Activated CD4-positive, alpha-beta T cell treated with anti-CD3 and anti-CD28 coated beads, Interleukin-2, amount 10 ng/mL, durations not matched to agents 7 days and 5 days (primary cell): ENCODE measurements at regions not wholly inside any gene's neighbourhood (a gene's known extent, or its start where the extent isn't known, plus 50 kb on each side); places are given as distances from the start of the nearest gene placed in this dataset.

Source experiments
- CTCF ChIA-PET: fragments of 350-600 bp; sonication (Branson Sonifier 250); formaldehyde crosslinking; loops from one replicate; lab custom pipeline; 2021; ENCODE audit warnings: antibody characterized with exemption; lab: Charles Lee
- POLR2A ChIA-PET: fragments of 350-600 bp; sonication (Branson Sonifier 250); formaldehyde crosslinking; loops from one replicate; lab custom pipeline; 2021; ENCODE audit warnings: antibody characterized with exemption; lab: Charles Lee
- DNase-seq: peaks from one replicate; pipeline ENCODE4 v3.0.0-alpha.2; 2020
- H3K27ac Mint-ChIP-seq: one replicate; pipeline ENCODE4 v1.8.0; 2021; ENCODE audit warnings: mild to moderate bottlenecking, moderate library complexity, mixed read lengths
- H3K27me3 Mint-ChIP-seq: one replicate; pipeline ENCODE4 v1.8.0; 2021; ENCODE audit warnings: mixed read lengths
- H3K36me3 Mint-ChIP-seq: one replicate; pipeline ENCODE4 v1.8.0; 2021; ENCODE audit warnings: low read depth, mixed read lengths
- H3K4me1 Mint-ChIP-seq: one replicate; pipeline ENCODE4 v1.8.0; 2021; ENCODE audit warnings: mixed read lengths
- H3K4me3 Mint-ChIP-seq: one replicate; pipeline ENCODE4 v1.8.0; 2021; ENCODE audit warnings: mild to moderate bottlenecking, moderate library complexity, mixed read lengths
- H3K9me3 Mint-ChIP-seq: one replicate; pipeline ENCODE4 v1.8.0; 2021; ENCODE audit warnings: mixed read lengths

- H3K27me3 Mint-ChIP-seq, result peaks cover 4% of the 10 kb centered on the region
- no peaks in the 10 kb centered on the region for H3K4me1 Mint-ChIP-seq
- H3K9me3 Mint-ChIP-seq, result no peaks in the 10 kb centered on the region
- no peaks in the 10 kb centered on the region for H3K36me3 Mint-ChIP-seq
- H3K4me3 Mint-ChIP-seq, result no peak overlapping the region
- ChIA-PET CTCF (no interaction called here), POLR2A (no interaction called here)
- DNase-seq, result no peak
- no peak overlapping the region for H3K27ac Mint-ChIP-seq
These were observed 470.8 kb downstream of the ENC1 start for GRCh38 chr5:74169701-74170100.

DNA sequence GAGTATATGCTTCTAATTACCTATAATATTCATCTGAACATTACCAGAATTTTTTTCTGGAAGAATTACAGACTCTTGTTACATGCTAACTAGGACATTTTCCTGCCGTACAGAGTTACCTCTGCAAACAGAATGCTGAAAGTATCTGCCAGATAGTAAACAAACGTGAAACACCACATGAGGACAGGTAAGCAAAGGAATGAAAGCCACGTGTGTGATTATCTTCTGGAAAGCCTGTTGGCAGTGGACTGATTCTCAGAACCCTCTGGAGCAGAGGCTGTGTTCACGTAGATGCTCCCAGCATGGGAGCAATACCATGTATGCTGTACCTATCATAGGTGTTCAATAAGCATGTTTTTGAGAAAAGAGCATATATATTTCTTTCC is 472.6 kb downstream of the ENC1 start:
- no peak for DNase-seq
- Mint-ChIP-seq H3K9me3 (no peaks in the 10 kb centered on the region), H3K4me1 (no peaks in the 10 kb centered on the region)

GRCh38 chr5:74167206-74167929 is 473.2 kb downstream of the ENC1 start:
- Mint-ChIP-seq H3K4me1 (peaks cover 2% of the 10 kb centered on the region), H3K27me3 (no peaks in the 10 kb centered on the region), H3K9me3 (no peaks in the 10 kb centered on the region), H3K4me3 (no peak overlapping the region), H3K36me3 (no peaks in the 10 kb centered on the region), H3K27ac (no peak overlapping the region)
- no peak for DNase-seq
- CTCF ChIA-PET, result no interaction called here
- POLR2A ChIA-PET, result no interaction called here

More for the DNA sequence above, 472.6 kb downstream of the ENC1 start:
- CTCF ChIA-PET, result no interaction called here
- POLR2A ChIA-PET, result no interaction called here
- Mint-ChIP-seq H3K27ac (no peak overlapping the region), H3K36me3 (no peaks in the 10 kb centered on the region), H3K27me3 (peaks cover 4% of the 10 kb centered on the region), H3K4me3 (no peak overlapping the region)

GRCh38 chr5:74166064-74166463 is 474.5 kb downstream of the ENC1 start:
- ChIA-PET POLR2A (no interaction called here), CTCF (interaction anchor here (0.6 kb wide), 1 partner anchor 489 kb away, joined by 4 read pairs; no protein-coding TSS in a partner anchor)
- Mint-ChIP-seq H3K4me3 (no peak overlapping the region), H3K27ac (no peak overlapping the region), H3K36me3 (no peaks in the 10 kb centered on the region), H3K27me3 (peaks cover under 1% of the 10 kb centered on the region), H3K4me1 (peaks cover 2% of the 10 kb centered on the region), H3K9me3 (no peaks in the 10 kb centered on the region)
- no peak for DNase-seq

DNA sequence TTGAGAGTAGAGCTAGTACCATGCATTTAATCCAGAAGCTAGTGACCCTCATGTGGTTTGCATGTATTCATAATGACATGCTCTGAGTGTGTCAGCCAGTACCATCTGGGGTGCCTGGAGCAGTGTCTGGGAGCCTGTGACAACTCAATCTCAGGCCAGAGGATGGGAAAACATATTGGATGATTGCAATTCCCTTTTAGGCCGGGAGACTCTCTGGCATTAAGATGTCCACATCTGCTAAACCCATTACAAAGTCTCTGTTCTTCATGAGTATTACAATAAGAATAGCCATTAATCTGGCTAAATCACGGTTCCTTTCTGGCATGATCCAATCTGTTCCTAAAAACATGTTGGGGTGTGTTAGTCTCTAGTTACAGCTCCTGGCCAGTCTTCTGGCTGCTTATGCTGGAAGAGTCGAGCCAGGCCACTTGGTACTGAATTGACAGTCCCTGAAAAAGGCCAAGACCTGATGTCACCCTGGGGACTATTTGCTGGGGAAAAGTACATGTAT is 475.7 kb downstream of the ENC1 start:
- DNase-seq, result no peak

DNA sequence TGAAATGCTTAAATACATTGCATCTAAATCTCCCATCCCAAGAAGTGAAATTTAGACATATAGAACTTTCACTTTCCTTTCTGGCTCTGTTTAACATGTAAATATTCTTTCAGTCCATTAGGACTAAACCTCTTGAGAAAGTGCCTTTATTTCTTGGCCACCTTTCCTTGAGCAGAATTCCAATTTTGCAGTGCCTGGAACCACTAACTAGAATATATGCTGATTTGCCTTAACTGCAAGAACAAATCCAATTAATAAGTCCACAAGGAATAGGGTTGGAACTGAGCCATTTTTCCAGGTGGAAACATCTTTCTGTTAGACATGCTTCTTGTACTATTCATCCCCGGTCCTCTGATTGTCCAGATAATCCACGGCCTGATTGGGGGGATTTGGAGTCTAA is 478.0 kb downstream of the ENC1 start:
- H3K27ac Mint-ChIP-seq, result no peak overlapping the region
- no peaks in the 10 kb centered on the region for H3K36me3 Mint-ChIP-seq
- no peak overlapping the region for H3K4me3 Mint-ChIP-seq
- no peaks in the 10 kb centered on the region for H3K9me3 Mint-ChIP-seq
- peaks cover 10% of the 10 kb centered on the region for H3K27me3 Mint-ChIP-seq
- ChIA-PET POLR2A (no interaction called here), CTCF (no interaction called here)
- no peak for DNase-seq
- peaks cover 2% of the 10 kb centered on the region for H3K4me1 Mint-ChIP-seq

More for the DNA sequence above, 475.7 kb downstream of the ENC1 start:
- Mint-ChIP-seq H3K4me1 (peaks cover 2% of the 10 kb centered on the region), H3K36me3 (no peaks in the 10 kb centered on the region), H3K27me3 (peaks cover 2% of the 10 kb centered on the region), H3K4me3 (no peak overlapping the region), H3K27ac (no peak overlapping the region), H3K9me3 (no peaks in the 10 kb centered on the region)
- ChIA-PET POLR2A (no interaction called here), CTCF (no interaction called here)

DNA sequence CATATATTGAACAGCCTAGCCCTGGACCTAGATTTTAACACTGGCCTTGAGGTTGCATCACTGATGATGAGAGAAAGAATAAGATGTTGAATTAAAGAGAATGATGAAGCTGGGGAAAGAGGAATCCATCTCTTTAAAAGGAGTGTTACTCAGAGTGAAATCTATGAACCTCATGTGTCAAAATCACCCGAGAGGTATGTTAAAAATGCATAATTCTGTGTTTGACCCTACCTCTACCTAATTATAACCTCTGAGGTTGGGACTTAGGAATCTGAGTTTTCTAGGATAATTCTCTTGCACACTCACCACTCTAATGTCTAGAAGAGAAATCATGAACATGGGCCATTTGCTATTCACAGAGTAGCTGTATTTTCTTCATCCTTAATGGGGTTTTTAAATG is 479.4 kb downstream of the ENC1 start:
- DNase-seq, result no peak
- Mint-ChIP-seq H3K36me3 (no peaks in the 10 kb centered on the region), H3K27me3 (peaks cover 10% of the 10 kb centered on the region), H3K4me1 (peaks cover 2% of the 10 kb centered on the region), H3K4me3 (no peak overlapping the region), H3K9me3 (no peaks in the 10 kb centered on the region), H3K27ac (no peak overlapping the region)
- CTCF ChIA-PET, result interaction anchor here (1.2 kb wide), 1 partner anchor 9 kb away, joined by 3 read pairs; no protein-coding TSS in a partner anchor
- POLR2A ChIA-PET, result no interaction called here

DNA sequence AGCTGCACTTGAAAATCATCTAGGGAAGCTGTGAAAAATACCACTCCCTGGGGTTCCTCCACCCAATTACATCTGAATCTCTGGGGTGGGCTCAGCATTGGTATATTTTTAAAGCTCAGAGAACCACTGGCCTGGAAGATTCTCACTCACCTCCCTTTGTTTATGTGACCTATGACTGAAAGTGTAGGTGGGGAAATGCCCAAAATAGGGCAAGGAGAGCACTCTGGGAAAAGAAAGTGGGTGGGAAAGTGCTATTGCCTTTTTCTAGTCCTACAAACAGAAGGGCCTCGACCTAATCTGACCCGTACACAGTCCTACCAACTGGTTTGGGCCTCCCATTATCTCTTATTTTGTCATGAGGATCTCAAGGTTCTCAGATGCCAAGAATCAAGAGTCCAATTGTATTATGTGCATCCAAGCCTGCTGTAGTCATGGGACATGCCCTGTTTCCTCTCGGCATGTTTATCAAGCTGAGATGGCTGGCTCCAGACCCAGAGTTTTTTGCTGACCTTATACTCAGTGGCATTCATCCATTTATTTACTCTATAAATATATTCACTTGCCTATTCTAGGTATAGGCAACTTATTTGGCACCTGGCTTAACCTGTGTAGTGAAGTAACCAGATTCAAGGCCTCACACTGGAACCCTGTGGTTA is 483.7 kb downstream of the ENC1 start:
- Mint-ChIP-seq H3K36me3 (no peaks in the 10 kb centered on the region), H3K27me3 (peaks cover 10% of the 10 kb centered on the region), H3K4me1 (no peaks in the 10 kb centered on the region), H3K4me3 (no peak overlapping the region), H3K27ac (no peak overlapping the region), H3K9me3 (no peaks in the 10 kb centered on the region)
- ChIA-PET POLR2A (no interaction called here), CTCF (no interaction called here)
- no peak for DNase-seq

GRCh38 chr5:74155501-74155900 is 485.0 kb downstream of the ENC1 start:
- no peak for DNase-seq
- no peaks in the 10 kb centered on the region for H3K9me3 Mint-ChIP-seq
- H3K36me3 Mint-ChIP-seq, result no peaks in the 10 kb centered on the region
- CTCF ChIA-PET, result no interaction called here
- H3K4me1 Mint-ChIP-seq, result no peaks in the 10 kb centered on the region
- H3K4me3 Mint-ChIP-seq, result no peak overlapping the region
- peaks cover 12% of the 10 kb centered on the region for H3K27me3 Mint-ChIP-seq
- POLR2A ChIA-PET, result no interaction called here
- no peak overlapping the region for H3K27ac Mint-ChIP-seq

- ChIA-PET POLR2A (interaction anchor here (0.5 kb wide), 1 partner anchor 39 kb away, joined by 3 read pairs; no protein-coding TSS in a partner anchor), CTCF (no interaction called here)
- DNase-seq, result no peak
- Mint-ChIP-seq H3K4me1 (no peaks in the 10 kb centered on the region), H3K36me3 (no peaks in the 10 kb centered on the region), H3K27me3 (peaks cover 12% of the 10 kb centered on the region), H3K9me3 (no peaks in the 10 kb centered on the region), H3K4me3 (no peak overlapping the region), H3K27ac (no peak overlapping the region)
These were observed 486.0 kb downstream of the ENC1 start for GRCh38 chr5:74154526-74154925.

GRCh38 chr5:74153255-74153790 is 487.2 kb downstream of the ENC1 start:
- H3K36me3 Mint-ChIP-seq, result no peaks in the 10 kb centered on the region
- H3K27ac Mint-ChIP-seq, result no peak overlapping the region
- H3K4me1 Mint-ChIP-seq, result no peaks in the 10 kb centered on the region
- ChIA-PET CTCF (no interaction called here), POLR2A (no interaction called here)
- H3K4me3 Mint-ChIP-seq, result no peak overlapping the region
- H3K9me3 Mint-ChIP-seq, result no peaks in the 10 kb centered on the region
- peaks cover 6% of the 10 kb centered on the region for H3K27me3 Mint-ChIP-seq
- no peak for DNase-seq

DNA sequence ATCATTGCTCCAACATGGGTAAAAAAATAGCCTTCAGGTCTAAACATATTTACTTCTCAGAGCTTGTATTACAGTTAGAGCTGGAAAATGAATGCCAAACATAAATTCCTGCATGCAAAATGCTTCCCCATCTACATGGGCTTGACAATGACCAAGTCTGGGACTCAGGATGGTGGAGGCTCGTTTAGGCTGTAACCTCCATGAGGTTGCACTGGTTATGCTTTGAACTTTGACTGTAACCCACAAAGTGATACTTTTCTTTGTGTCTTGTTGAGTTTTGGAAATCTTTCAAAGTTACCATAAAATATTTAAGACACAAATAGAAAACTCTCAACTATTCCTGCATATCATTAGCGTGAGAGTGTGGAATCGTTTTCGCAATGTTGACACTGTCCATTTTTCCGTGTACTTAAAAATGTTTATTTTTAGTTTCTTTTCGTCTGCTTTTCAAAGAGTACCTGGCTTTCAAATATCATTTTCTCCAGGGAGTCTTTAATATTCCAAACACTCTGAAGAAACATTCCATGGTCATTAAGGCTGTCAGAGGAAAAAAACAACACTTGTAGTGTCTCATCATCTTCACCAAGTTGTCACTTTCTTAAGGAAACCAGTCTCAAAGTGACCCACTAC is 487.8 kb downstream of the ENC1 start:
- ChIA-PET CTCF (no interaction called here), POLR2A (no interaction called here)

GRCh38 chr5:74152136-74152535 is 488.4 kb downstream of the ENC1 start:
- H3K27me3 Mint-ChIP-seq, result peaks cover 3% of the 10 kb centered on the region
- no peak for DNase-seq
- no peak overlapping the region for H3K4me3 Mint-ChIP-seq
- no peak overlapping the region for H3K27ac Mint-ChIP-seq
- H3K4me1 Mint-ChIP-seq, result no peaks in the 10 kb centered on the region
- ChIA-PET CTCF (no interaction called here), POLR2A (no interaction called here)
- H3K9me3 Mint-ChIP-seq, result no peaks in the 10 kb centered on the region
- H3K36me3 Mint-ChIP-seq, result no peaks in the 10 kb centered on the region

More for the DNA sequence above, 487.8 kb downstream of the ENC1 start:
- Mint-ChIP-seq H3K4me3 (no peak overlapping the region), H3K9me3 (no peaks in the 10 kb centered on the region), H3K27ac (no peak overlapping the region), H3K27me3 (peaks cover 3% of the 10 kb centered on the region), H3K36me3 (no peaks in the 10 kb centered on the region), H3K4me1 (no peaks in the 10 kb centered on the region)
- no peak for DNase-seq
